Neural crest cell (in vitro differentiated cells): ENCODE measurements at regions not wholly inside any gene's neighbourhood (a gene's known extent, or its start where the extent isn't known, plus 50 kb on each side); places are given as distances from the start of the nearest gene placed in this dataset.

Source experiments
- DNase-seq: peaks from one replicate; pipeline ENCODE4 v3.0.0; 2021; ENCODE audit warnings: low read depth, mixed read lengths, low spot score
- H3K27ac Mint-ChIP-seq: one replicate; pipeline ENCODE4 v1.8.0; 2021; ENCODE audit warnings: mild to moderate bottlenecking, mixed read lengths; ENCODE audit not compliant: unreplicated experiment
- H3K27me3 Mint-ChIP-seq: 2 replicates; pipeline ENCODE4 v1.8.0; 2021; ENCODE audit warnings: low read depth, mild to moderate bottlenecking, mixed read lengths
- H3K36me3 Mint-ChIP-seq: 2 replicates; pipeline ENCODE4 v1.8.0; 2021; ENCODE audit warnings: low read depth, mild to moderate bottlenecking, mixed read lengths
- H3K4me1 Mint-ChIP-seq: 2 replicates; pipeline ENCODE4 v1.8.0; 2021; ENCODE audit warnings: mixed read lengths
- H3K4me3 Mint-ChIP-seq: one replicate; pipeline ENCODE4 v1.8.0; 2021; ENCODE audit warnings: mild to moderate bottlenecking, mixed read lengths
- H3K9me3 Mint-ChIP-seq: 2 replicates; pipeline ENCODE4 v1.8.0; 2021; ENCODE audit warnings: mixed read lengths
- CTCF ChIP-seq: fragments of 200-600 bp; sonication (generic); conservative IDR thresholded peaks from 2 replicates; pipeline ENCODE4 v1.5.0; 2021; ENCODE audit warnings: antibody characterized with exemption, mild to moderate bottlenecking

- DNase-seq = no peak
- Mint-ChIP-seq H3K27ac (no peak overlapping the region), H3K36me3 (no peaks in the 10 kb centered on the region), H3K4me1 (peaks cover 18% of the 10 kb centered on the region), H3K27me3 (no peaks in the 10 kb centered on the region), H3K9me3 (no peaks in the 10 kb centered on the region), H3K4me3 (no peak overlapping the region)
- no peak for TF ChIP-seq CTCF
Measured at GRCh38 chr1:58000116-58000515, 546.4 kb downstream of the OMA1 start.

- TF ChIP-seq CTCF = no peak
- Mint-ChIP-seq H3K27ac (no peak overlapping the region), H3K4me1 (peaks cover under 1% of the 10 kb centered on the region), H3K27me3 (no peaks in the 10 kb centered on the region), H3K4me3 (no peak overlapping the region), H3K36me3 (no peaks in the 10 kb centered on the region), H3K9me3 (no peaks in the 10 kb centered on the region)
- no peak for DNase-seq
Measured at GRCh38 chr1:57996400-57996799, 550.1 kb downstream of the OMA1 start.

DNA sequence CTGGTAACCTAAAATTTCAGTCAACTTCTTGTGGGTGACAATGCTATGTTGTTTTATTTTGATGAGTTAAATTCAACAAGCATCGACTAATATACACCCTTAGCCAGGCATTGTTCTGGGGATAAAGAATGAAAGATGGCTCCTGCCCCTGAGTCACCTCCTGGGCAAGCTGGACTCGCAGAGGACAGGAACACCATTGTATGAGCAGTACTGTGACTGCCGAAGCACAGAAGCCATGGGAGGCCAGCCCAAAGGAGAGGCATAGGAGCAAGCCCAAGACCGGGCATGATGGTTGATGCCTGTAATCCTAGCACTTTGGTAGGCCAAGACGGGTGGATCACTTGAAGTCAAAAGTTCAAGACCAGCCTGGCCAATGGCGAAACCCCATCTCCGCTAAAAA, 555.2 kb downstream of the OMA1 start:
- Mint-ChIP-seq H3K27ac (no peak overlapping the region), H3K27me3 (no peaks in the 10 kb centered on the region), H3K36me3 (no peaks in the 10 kb centered on the region), H3K4me3 (no peak overlapping the region), H3K9me3 (no peaks in the 10 kb centered on the region), H3K4me1 (peaks cover 23% of the 10 kb centered on the region)
- no peak for TF ChIP-seq CTCF
- no peak for DNase-seq

GRCh38 chr1:57989877-57990276, 556.6 kb downstream of the OMA1 start:
- TF ChIP-seq CTCF = no peak
- DNase-seq = no peak
- Mint-ChIP-seq H3K27ac (no peak overlapping the region), H3K4me1 (peaks cover 23% of the 10 kb centered on the region), H3K36me3 (no peaks in the 10 kb centered on the region), H3K9me3 (no peaks in the 10 kb centered on the region), H3K4me3 (no peak overlapping the region), H3K27me3 (no peaks in the 10 kb centered on the region)

- H3K27ac Mint-ChIP-seq = no peak overlapping the region
- peaks cover 23% of the 10 kb centered on the region for H3K4me1 Mint-ChIP-seq
- DNase-seq = no peak
- no peaks in the 10 kb centered on the region for H3K27me3 Mint-ChIP-seq
- H3K9me3 Mint-ChIP-seq = no peaks in the 10 kb centered on the region
- no peak overlapping the region for H3K4me3 Mint-ChIP-seq
- no peaks in the 10 kb centered on the region for H3K36me3 Mint-ChIP-seq
- no peak for TF ChIP-seq CTCF
Measured at GRCh38 chr1:57987523-57987922, 559.0 kb downstream of the OMA1 start.

- peaks cover 22% of the 10 kb centered on the region for H3K4me1 Mint-ChIP-seq
- no peaks in the 10 kb centered on the region for H3K27me3 Mint-ChIP-seq
- no peaks in the 10 kb centered on the region for H3K36me3 Mint-ChIP-seq
- DNase-seq = no peak
- no peak for TF ChIP-seq CTCF
- no peaks in the 10 kb centered on the region for H3K9me3 Mint-ChIP-seq
- no peak overlapping the region for H3K4me3 Mint-ChIP-seq
- no peak overlapping the region for H3K27ac Mint-ChIP-seq
Measured at GRCh38 chr1:57986432-57986831, 560.1 kb downstream of the OMA1 start.
